ENCODE measurements at regions not wholly inside any gene's neighbourhood (a gene's known extent, or its start where the extent isn't known, plus 50 kb on each side); places are given as distances from the start of the nearest gene placed in this dataset.

- Histone ChIP-seq H3K4me2 (ENCODE audit: insufficient read depth, low read length) (no peak overlapping the region), H3K79me2 (ENCODE audit: control insufficient read depth, insufficient read depth, low read length) (no peaks in the 10 kb centered on the region), H3K36me3 (ENCODE audit: control insufficient read depth in 2 of 2, extremely low read depth in 1 of 2, insufficient read depth in 2 of 2, low read length in 2 of 2) (no peaks in the 10 kb centered on the region), H3K9me3 (replicated peaks; ENCODE audit: control insufficient read depth, insufficient read depth, low read length) (no peaks in the 10 kb centered on the region), H3K4me3 (replicated peaks in 1 of 3; ENCODE audit: insufficient read depth in 1 of 3, low read depth in 1 of 3, low read length in 3 of 3) (no peak overlapping the region), H4K20me1 (replicated peaks; ENCODE audit: control insufficient read depth, extremely low read depth, insufficient read depth, low read length) (no peaks in the 10 kb centered on the region), H3K9me1 (replicated peaks; ENCODE audit: control insufficient read depth, extremely low read depth, insufficient read depth, low read length) (no peaks in the 10 kb centered on the region), H3K27ac (ENCODE audit: insufficient read depth, low read depth, low read length) (no peak overlapping the region), H3K27me3 (ENCODE audit: control insufficient read depth in 2 of 2, insufficient read depth in 2 of 2, low read length in 2 of 2) (no peaks in the 10 kb centered on the region), H3K9ac (replicated peaks; ENCODE audit: extremely low read depth, insufficient read depth, low read length) (no peak overlapping the region), H3K4me1 (ENCODE audit: control insufficient read depth, extremely low read depth, insufficient read depth, low read length) (no peaks in the 10 kb centered on the region), H2AFZ (ENCODE audit: low read depth, low read length) (no peak overlapping the region)
- dilution Hi-C loops (cut with MboI; ENCODE audit: extremely low pct_ligation_motif_present, low sequenced_read_pairs) (no loop called here), intact Hi-C loops (cut with micrococcal nuclease) (no loop called here)
- ChIA-PET CTCF (no interaction called here), POLR2A (no interaction called here)
- FAIRE-seq (no peak), DNase-seq (ENCODE audit: low read depth, low spot score) (no peak)
- TF ChIP-seq, protein P1, sequence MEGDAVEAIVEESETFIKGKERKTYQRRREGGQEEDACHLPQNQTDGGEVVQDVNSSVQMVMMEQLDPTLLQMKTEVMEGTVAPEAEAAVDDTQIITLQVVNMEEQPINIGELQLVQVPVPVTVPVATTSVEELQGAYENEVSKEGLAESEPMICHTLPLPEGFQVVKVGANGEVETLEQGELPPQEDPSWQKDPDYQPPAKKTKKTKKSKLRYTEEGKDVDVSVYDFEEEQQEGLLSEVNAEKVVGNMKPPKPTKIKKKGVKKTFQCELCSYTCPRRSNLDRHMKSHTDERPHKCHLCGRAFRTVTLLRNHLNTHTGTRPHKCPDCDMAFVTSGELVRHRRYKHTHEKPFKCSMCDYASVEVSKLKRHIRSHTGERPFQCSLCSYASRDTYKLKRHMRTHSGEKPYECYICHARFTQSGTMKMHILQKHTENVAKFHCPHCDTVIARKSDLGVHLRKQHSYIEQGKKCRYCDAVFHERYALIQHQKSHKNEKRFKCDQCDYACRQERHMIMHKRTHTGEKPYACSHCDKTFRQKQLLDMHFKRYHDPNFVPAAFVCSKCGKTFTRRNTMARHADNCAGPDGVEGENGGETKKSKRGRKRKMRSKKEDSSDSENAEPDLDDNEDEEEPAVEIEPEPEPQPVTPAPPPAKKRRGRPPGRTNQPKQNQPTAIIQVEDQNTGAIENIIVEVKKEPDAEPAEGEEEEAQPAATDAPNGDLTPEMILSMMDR (IDR thresholded peaks at IDR 0.05; ENCODE audit: extremely low read depth in 1 of 2, insufficient read depth in 1 of 2, low read depth in 1 of 2, low read length in 2 of 2) = no peak
- TF ChIP-seq FOS (IDR thresholded peaks at IDR 0.05; ENCODE audit: borderline replicate concordance, insufficient read depth, low read length) (no peak), MYC (IDR thresholded peaks at IDR 0.05; ENCODE audit: low read depth, low read length) (no peak), GATA2 (IDR thresholded peaks at IDR 0.05; ENCODE audit: insufficient read depth, insufficient read length, low read depth, low read length) (no peak), POLR2AphosphoS5 (IDR thresholded peaks at IDR 0.05; ENCODE audit: insufficient read depth, low read depth, low read length) (no peak), JUN (IDR thresholded peaks at IDR 0.05; ENCODE audit: borderline replicate concordance, insufficient read depth, insufficient read length, low read depth) (no peak), EZH2 (IDR thresholded peaks at IDR 0.05; ENCODE audit: borderline replicate concordance, low read depth, low read length, severe bottlenecking) (no peak), POLR2A (IDR thresholded peaks at IDR 0.05; ENCODE audit: low read depth, low read length) (no peak)
- TF ChIP-seq, protein P2, sequence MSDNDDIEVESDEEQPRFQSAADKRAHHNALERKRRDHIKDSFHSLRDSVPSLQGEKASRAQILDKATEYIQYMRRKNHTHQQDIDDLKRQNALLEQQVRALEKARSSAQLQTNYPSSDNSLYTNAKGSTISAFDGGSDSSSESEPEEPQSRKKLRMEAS (IDR thresholded peaks at IDR 0.05; ENCODE audit: insufficient read depth, insufficient read length) = no peak
- BruUV-seq (replicated peaks) = no TSS peak
Observed at GRCh38 chr5:4019009-4019769, 423.6 kb downstream of the IRX1 start.
